Breast epithelium (tissue), 4 donors: ENCODE measurements at regions not wholly inside any gene's neighbourhood (a gene's known extent, or its start where the extent isn't known, plus 50 kb on each side); places are given as distances from the start of the nearest gene placed in this dataset.

Source experiments
- DNase-seq, 2 donors: peaks; one replicate each; pipeline ENCODE4 v3.0.0-alpha.2; 2019; ENCODE audit warnings: low spot score in 2 of 2
- H3K27ac ChIP-seq, 2 donors: fragments of 200-600 bp; sonication (generic) in 1 of 2; one replicate each; pipeline ENCODE4 v1.5.1; 2016 to 2019; ENCODE audit warnings: mild to moderate bottlenecking in 1 of 2
- H3K27me3 ChIP-seq, 2 donors: fragments of 200-600 bp; sonication (generic) in 1 of 2; one replicate each; pipeline versions ENCODE4 v1.5.1 to v1.6.0; 2017 to 2019; ENCODE audit warnings: control low read depth in 1 of 2, mild to moderate bottlenecking in 1 of 2
- H3K36me3 ChIP-seq: fragments of 200-600 bp; one replicate; pipeline ENCODE4 v1.5.1; 2019
- H3K4me1 ChIP-seq, 2 donors: fragments of 200-600 bp; sonication (generic); one replicate each; pipeline ENCODE4 v1.5.1; 2016 to 2019; ENCODE audit warnings: control low read depth in 1 of 2
- H3K4me3 ChIP-seq, 3 donors: fragments of 200-600 bp; sonication (generic); 1 replicate in 2 of 3; 2 replicates in 1 of 3; pipeline ENCODE4 v1.5.1; 2016 to 2019; ENCODE audit warnings: mild to moderate bottlenecking in 3 of 3, moderate library complexity in 2 of 3
- H3K9me3 ChIP-seq, 2 donors: fragments of 200-600 bp; sonication (generic) in 1 of 2; one replicate each; pipeline ENCODE4 v1.5.1; 2016 to 2019; ENCODE audit warnings: control low read depth in 1 of 2
- POLR2A ChIP-seq: fragments of 450-650 bp; IDR thresholded peaks from one replicate; pipeline ENCODE4 v1.6.1; 2016; ENCODE audit warnings: antibody characterized with exemption, mild to moderate bottlenecking, moderate library complexity
- POLR2AphosphoS5 ChIP-seq, 3 donors: sonication (generic); formaldehyde crosslinking; IDR thresholded peaks; one replicate each; pipeline ENCODE4 v1.6.1; 2017; ENCODE audit warnings: antibody characterized with exemption in 3 of 3
- intact Hi-C: fragments of 100-400 bp; cut with DNase I; formaldehyde crosslinking; loops from one replicate; pipeline ENCODE4 v1.15.1; 2023; ENCODE audit warnings: low total_unique reads
- TF ChIP-seq, protein P1 (sequence below), 3 donors: fragments of 450-650 bp; IDR thresholded peaks; one replicate each; pipeline ENCODE4 v1.5.1; 2016 to 2017; ENCODE audit warnings: antibody characterized with exemption in 3 of 3, mild to moderate bottlenecking in 3 of 3, moderate library complexity in 3 of 3

DNA sequence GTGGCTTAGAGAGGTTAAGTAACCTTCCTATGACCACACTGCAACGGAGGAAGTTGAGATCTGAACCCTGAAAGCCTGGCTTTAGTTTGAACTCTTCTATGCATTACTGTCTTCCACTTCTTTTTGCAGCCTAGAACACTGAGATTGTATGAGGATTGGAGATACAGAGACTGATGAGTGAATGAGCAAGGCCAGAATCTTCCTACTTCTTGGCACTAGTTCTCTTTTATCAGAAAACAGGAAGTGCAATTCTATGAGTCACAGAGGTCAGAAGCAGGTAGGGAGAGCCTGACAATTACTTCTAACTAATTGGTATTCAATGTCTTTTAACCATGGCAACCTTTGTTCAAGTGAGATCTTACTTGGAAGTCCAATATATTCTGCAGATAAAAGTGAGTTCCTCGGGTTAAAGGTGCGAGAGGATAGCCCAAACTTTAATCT, 219.0 kb downstream of the SHQ1 start:
- no peak overlapping the region for H3K4me3 ChIP-seq
- H3K27ac ChIP-seq = no peak overlapping the region
- H3K27me3 ChIP-seq = no peaks in the 10 kb centered on the region
- intact Hi-C loops = no loop called here
- no peaks in the 10 kb centered on the region for H3K4me1 ChIP-seq
- DNase-seq = no peak
- TF ChIP-seq POLR2A (no peak), POLR2AphosphoS5 (IDR thresholded peaks at IDR 0.05) (no peak)
- TF ChIP-seq, protein P1, sequence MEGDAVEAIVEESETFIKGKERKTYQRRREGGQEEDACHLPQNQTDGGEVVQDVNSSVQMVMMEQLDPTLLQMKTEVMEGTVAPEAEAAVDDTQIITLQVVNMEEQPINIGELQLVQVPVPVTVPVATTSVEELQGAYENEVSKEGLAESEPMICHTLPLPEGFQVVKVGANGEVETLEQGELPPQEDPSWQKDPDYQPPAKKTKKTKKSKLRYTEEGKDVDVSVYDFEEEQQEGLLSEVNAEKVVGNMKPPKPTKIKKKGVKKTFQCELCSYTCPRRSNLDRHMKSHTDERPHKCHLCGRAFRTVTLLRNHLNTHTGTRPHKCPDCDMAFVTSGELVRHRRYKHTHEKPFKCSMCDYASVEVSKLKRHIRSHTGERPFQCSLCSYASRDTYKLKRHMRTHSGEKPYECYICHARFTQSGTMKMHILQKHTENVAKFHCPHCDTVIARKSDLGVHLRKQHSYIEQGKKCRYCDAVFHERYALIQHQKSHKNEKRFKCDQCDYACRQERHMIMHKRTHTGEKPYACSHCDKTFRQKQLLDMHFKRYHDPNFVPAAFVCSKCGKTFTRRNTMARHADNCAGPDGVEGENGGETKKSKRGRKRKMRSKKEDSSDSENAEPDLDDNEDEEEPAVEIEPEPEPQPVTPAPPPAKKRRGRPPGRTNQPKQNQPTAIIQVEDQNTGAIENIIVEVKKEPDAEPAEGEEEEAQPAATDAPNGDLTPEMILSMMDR (IDR thresholded peaks at IDR 0.05) = no peak
- no peaks in the 10 kb centered on the region for H3K36me3 ChIP-seq
- no peaks in the 10 kb centered on the region for H3K9me3 ChIP-seq

DNA sequence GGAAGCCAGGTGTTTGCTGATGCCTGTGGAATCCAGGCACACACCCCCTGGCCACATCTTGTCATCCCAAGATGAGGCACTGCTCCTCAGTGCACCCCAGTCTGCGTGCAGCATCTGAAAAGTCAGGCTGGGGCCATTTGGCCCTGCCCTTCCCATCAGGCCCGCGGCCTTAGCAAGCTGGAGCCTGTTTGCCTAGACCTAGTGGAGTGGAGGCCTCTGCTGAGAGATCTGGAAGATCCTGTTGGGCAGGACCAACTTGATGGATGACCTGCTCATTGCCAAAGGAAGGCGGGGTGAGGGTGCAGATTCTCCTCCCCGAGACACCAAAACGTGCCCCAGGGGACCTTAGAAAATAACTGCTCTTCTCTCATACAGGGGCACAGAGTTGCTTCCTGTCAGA, 220.2 kb downstream of the SHQ1 start:
- Histone ChIP-seq H3K27me3 (no peaks in the 10 kb centered on the region), H3K9me3 (no peaks in the 10 kb centered on the region), H3K4me1 (no peaks in the 10 kb centered on the region), H3K27ac (peak overlapping the region; percentile 30 to 38), H3K36me3 (no peaks in the 10 kb centered on the region), H3K4me3 (no peak overlapping the region)
- DNase-seq = peak; percentile 80 to 83
- TF ChIP-seq POLR2AphosphoS5 (IDR thresholded peaks at IDR 0.05) (peak; percentile 59 to 91 (median 87)), POLR2A (no peak)
- TF ChIP-seq, protein P1 (IDR thresholded peaks at IDR 0.05) = no peak
- intact Hi-C loops = no loop called here

DNA sequence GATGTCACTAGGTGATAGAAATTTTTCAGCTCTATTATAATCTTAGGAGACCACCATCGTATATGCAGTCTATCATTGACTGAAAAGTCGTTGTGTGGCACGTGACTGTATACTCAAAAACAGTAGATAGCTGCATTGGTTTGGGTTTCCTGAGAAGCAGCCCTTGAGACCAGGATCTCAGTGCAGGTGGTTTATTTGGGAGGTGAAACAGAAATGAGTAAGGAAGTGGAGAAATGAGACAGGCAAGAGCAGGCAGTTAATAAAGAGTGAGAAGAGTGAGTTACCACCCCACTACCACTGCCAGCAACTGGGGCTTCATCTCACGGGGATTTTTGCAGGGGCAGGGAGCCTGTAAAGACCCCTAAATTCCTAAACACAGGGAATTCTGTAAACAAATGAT, 221.0 kb downstream of the SHQ1 start:
- no peak for DNase-seq
- Histone ChIP-seq H3K27me3 (no peaks in the 10 kb centered on the region), H3K27ac (no peak overlapping the region), H3K36me3 (no peaks in the 10 kb centered on the region), H3K4me1 (no peaks in the 10 kb centered on the region), H3K9me3 (no peaks in the 10 kb centered on the region), H3K4me3 (no peak overlapping the region)
- intact Hi-C loops = no loop called here
- TF ChIP-seq POLR2A (no peak), POLR2AphosphoS5 (IDR thresholded peaks at IDR 0.05) (no peak)
- TF ChIP-seq, protein P1 (IDR thresholded peaks at IDR 0.05) = no peak

DNA sequence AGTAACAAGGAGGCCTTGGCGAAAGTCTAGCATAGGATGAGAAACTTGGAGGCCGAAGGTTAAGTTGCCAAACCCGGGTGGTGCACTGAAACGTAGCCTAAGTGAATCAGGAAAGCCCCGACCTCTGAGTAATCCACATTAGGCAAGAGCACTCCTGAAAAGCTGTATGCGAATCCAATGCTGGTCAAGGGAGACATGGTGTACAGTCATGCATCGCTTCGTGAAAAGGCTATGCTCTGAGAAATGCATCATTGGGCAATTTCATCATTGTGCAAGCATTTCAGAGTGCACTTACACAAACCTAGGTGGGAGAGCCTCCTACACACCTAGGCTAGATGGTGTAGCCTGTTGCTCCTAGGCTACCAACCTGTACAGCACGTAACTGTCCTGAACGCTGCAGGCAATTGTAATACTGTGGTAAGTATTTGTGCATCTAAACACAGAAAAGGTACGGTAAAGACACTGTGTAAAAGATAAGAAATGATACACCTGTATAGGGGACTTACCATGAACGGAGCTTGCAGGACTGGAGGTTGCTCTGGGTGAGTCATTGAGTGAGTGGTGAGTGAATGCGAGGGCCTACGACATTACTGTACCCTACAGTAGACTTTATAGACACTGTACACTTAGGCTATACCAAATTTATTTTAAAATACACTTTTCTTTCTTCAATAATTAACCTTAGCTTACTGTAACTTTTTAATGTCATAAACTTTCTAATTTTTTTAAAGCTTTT, 222.5 kb downstream of the SHQ1 start:
- H3K9me3 ChIP-seq = no peaks in the 10 kb centered on the region
- no peak overlapping the region for H3K4me3 ChIP-seq
- intact Hi-C loops = no loop called here
- H3K27ac ChIP-seq = no peak overlapping the region
- TF ChIP-seq, protein P1 (IDR thresholded peaks at IDR 0.05) = no peak
- no peak for TF ChIP-seq POLR2A
- TF ChIP-seq POLR2AphosphoS5 (IDR thresholded peaks at IDR 0.05) = no peak
- H3K36me3 ChIP-seq = no peaks in the 10 kb centered on the region
- no peaks in the 10 kb centered on the region for H3K4me1 ChIP-seq
- H3K27me3 ChIP-seq = no peaks in the 10 kb centered on the region
- DNase-seq = no peak

DNA sequence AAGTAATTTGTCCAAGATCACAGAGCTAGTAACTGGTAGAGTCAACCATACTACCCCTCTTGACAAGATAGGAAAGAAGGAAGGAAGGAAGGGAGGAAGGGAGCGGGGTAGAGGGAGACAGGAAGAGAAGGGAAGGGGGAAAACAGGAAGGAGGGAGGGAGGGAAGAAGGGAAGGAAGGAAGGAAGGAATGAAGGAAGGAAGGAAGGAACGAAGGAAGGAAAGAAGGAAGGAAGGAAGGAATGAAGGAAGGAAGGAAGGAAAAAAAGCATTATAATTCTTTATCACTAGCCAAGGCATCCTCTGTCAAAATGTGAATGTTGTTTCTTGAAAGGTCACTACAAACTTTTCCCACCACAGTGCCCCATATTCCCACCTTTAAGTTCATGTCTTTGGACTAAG, 223.6 kb downstream of the SHQ1 start:
- H3K4me1 ChIP-seq = no peaks in the 10 kb centered on the region
- intact Hi-C loops = no loop called here
- H3K4me3 ChIP-seq = no peak overlapping the region
- no peaks in the 10 kb centered on the region for H3K36me3 ChIP-seq
- no peaks in the 10 kb centered on the region for H3K27me3 ChIP-seq
- no peaks in the 10 kb centered on the region for H3K9me3 ChIP-seq
- DNase-seq = no peak
- no peak for TF ChIP-seq POLR2AphosphoS5 (IDR thresholded peaks at IDR 0.05)
- no peak overlapping the region for H3K27ac ChIP-seq
